Dendritic cell treated with granulocyte-macrophage colony-stimulating factor and Interleukin-4, amounts not matched to agents 40 ng/mL and 50 ng/mL, for 4 days (primary cell): ENCODE measurements at regions not wholly inside any gene's neighbourhood (a gene's known extent, or its start where the extent isn't known, plus 50 kb on each side); places are given as distances from the start of the nearest gene placed in this dataset.
"Not testable (repeated sequence)": the region's sequence is repeated elsewhere in the genome, so short reads cannot be mapped to it uniquely, and the experiment has no call there.

Source experiments
- H3K27ac Mint-ChIP-seq: one replicate; pipeline ENCODE4 v1.8.0; 2022; ENCODE audit warnings: mild to moderate bottlenecking, mixed read lengths
- H3K27me3 Mint-ChIP-seq: one replicate; pipeline ENCODE4 v1.8.0; 2022; ENCODE audit warnings: mild to moderate bottlenecking, mixed read lengths
- H3K36me3 Mint-ChIP-seq: one replicate; pipeline ENCODE4 v1.8.0; 2022; ENCODE audit warnings: low read depth, mixed read lengths
- H3K4me1 Mint-ChIP-seq: one replicate; pipeline ENCODE4 v1.8.0; 2022; ENCODE audit warnings: low read depth, mixed read lengths
- H3K4me3 Mint-ChIP-seq: one replicate; pipeline ENCODE4 v1.8.0; 2022; ENCODE audit warnings: mild to moderate bottlenecking, moderate library complexity, mixed read lengths
- H3K9me3 Mint-ChIP-seq: one replicate; pipeline ENCODE4 v1.8.0; 2022; ENCODE audit warnings: mixed read lengths
- intact Hi-C: fragments of 100-400 bp; cut with micrococcal nuclease; formaldehyde crosslinking; loops from one replicate; pipeline ENCODE4 v1.15.0; 2022

- no peaks in the 10 kb centered on the region for H3K36me3 Mint-ChIP-seq
- no peak overlapping the region for H3K27ac Mint-ChIP-seq
- no peak overlapping the region for H3K4me3 Mint-ChIP-seq
- H3K4me1 Mint-ChIP-seq, result peaks cover 18% of the 10 kb centered on the region
- peaks cover 11% of the 10 kb centered on the region for H3K9me3 Mint-ChIP-seq
- no peaks in the 10 kb centered on the region for H3K27me3 Mint-ChIP-seq
- intact Hi-C loops, result no loop called here
Observed at GRCh38 chr10:34028936-34029335, 694.5 kb upstream of the NRP1 start.

- Mint-ChIP-seq H3K27me3 (no peaks in the 10 kb centered on the region), H3K36me3 (no peaks in the 10 kb centered on the region), H3K9me3 (peaks cover 8% of the 10 kb centered on the region), H3K4me1 (no peaks in the 10 kb centered on the region), H3K4me3 (no peak overlapping the region), H3K27ac (no peak overlapping the region)
- intact Hi-C loops, result no loop called here
Observed at GRCh38 chr10:34024693-34025425, 690.4 kb upstream of the NRP1 start.

GRCh38 chr10:34024282-34024681 lies 689.8 kb upstream of the NRP1 start:
- intact Hi-C loops, result no loop called here
- no peaks in the 10 kb centered on the region for H3K4me1 Mint-ChIP-seq
- H3K4me3 Mint-ChIP-seq, result no peak overlapping the region
- H3K36me3 Mint-ChIP-seq, result no peaks in the 10 kb centered on the region
- no peak overlapping the region for H3K27ac Mint-ChIP-seq
- H3K27me3 Mint-ChIP-seq, result no peaks in the 10 kb centered on the region
- H3K9me3 Mint-ChIP-seq, result peaks cover 8% of the 10 kb centered on the region

GRCh38 chr10:34022195-34022594 lies 687.7 kb upstream of the NRP1 start:
- H3K27me3 Mint-ChIP-seq, result no peaks in the 10 kb centered on the region
- no peak overlapping the region for H3K27ac Mint-ChIP-seq
- H3K9me3 Mint-ChIP-seq, result peaks cover 8% of the 10 kb centered on the region
- peaks cover 6% of the 10 kb centered on the region for H3K4me1 Mint-ChIP-seq
- no peaks in the 10 kb centered on the region for H3K36me3 Mint-ChIP-seq
- H3K4me3 Mint-ChIP-seq, result no peak overlapping the region
- intact Hi-C loops, result no loop called here

GRCh38 chr10:34018784-34019183 lies 684.3 kb upstream of the NRP1 start:
- Mint-ChIP-seq H3K27ac (no peak overlapping the region), H3K9me3 (no peaks in the 10 kb centered on the region), H3K27me3 (no peaks in the 10 kb centered on the region), H3K4me3 (no peak overlapping the region), H3K36me3 (no peaks in the 10 kb centered on the region), H3K4me1 (peaks cover 6% of the 10 kb centered on the region)
- intact Hi-C loops, result no loop called here

GRCh38 chr10:34018129-34018528 lies 683.7 kb upstream of the NRP1 start:
- Mint-ChIP-seq H3K27ac (no peak overlapping the region), H3K36me3 (no peaks in the 10 kb centered on the region), H3K27me3 (no peaks in the 10 kb centered on the region), H3K4me3 (no peak overlapping the region), H3K4me1 (peaks cover 6% of the 10 kb centered on the region), H3K9me3 (no peaks in the 10 kb centered on the region)
- intact Hi-C loops, result no loop called here

GRCh38 chr10:34017281-34017680 lies 682.8 kb upstream of the NRP1 start:
- H3K4me1 Mint-ChIP-seq, result peaks cover 6% of the 10 kb centered on the region
- H3K4me3 Mint-ChIP-seq, result no peak overlapping the region
- H3K36me3 Mint-ChIP-seq, result no peaks in the 10 kb centered on the region
- intact Hi-C loops, result no loop called here
- H3K27ac Mint-ChIP-seq, result no peak overlapping the region
- H3K27me3 Mint-ChIP-seq, result no peaks in the 10 kb centered on the region
- no peaks in the 10 kb centered on the region for H3K9me3 Mint-ChIP-seq

- Mint-ChIP-seq H3K4me1 (peaks cover 6% of the 10 kb centered on the region), H3K27me3 (no peaks in the 10 kb centered on the region), H3K27ac (no peak overlapping the region), H3K4me3 (no peak overlapping the region), H3K9me3 (no peaks in the 10 kb centered on the region), H3K36me3 (no peaks in the 10 kb centered on the region)
- intact Hi-C loops, result no loop called here
Observed at GRCh38 chr10:34016576-34016975, 682.1 kb upstream of the NRP1 start.

- no peak overlapping the region for H3K4me3 Mint-ChIP-seq
- no peaks in the 10 kb centered on the region for H3K36me3 Mint-ChIP-seq
- no peaks in the 10 kb centered on the region for H3K9me3 Mint-ChIP-seq
- H3K4me1 Mint-ChIP-seq, result peaks cover 12% of the 10 kb centered on the region
- intact Hi-C loops, result no loop called here
- H3K27me3 Mint-ChIP-seq, result peaks cover 1% of the 10 kb centered on the region
- H3K27ac Mint-ChIP-seq, result no peak overlapping the region
Observed at GRCh38 chr10:34015700-34016099, 681.2 kb upstream of the NRP1 start.

- H3K4me3 Mint-ChIP-seq, result no peak overlapping the region
- no peaks in the 10 kb centered on the region for H3K9me3 Mint-ChIP-seq
- intact Hi-C loops, result no loop called here
- no peak overlapping the region for H3K27ac Mint-ChIP-seq
- H3K36me3 Mint-ChIP-seq, result no peaks in the 10 kb centered on the region
- H3K4me1 Mint-ChIP-seq, result peaks cover 11% of the 10 kb centered on the region
- H3K27me3 Mint-ChIP-seq, result peaks cover 1% of the 10 kb centered on the region
Observed at GRCh38 chr10:34013235-34013634, 678.8 kb upstream of the NRP1 start.

GRCh38 chr10:34010891-34011290 lies 676.4 kb upstream of the NRP1 start:
- Mint-ChIP-seq H3K4me1 (peaks cover 8% of the 10 kb centered on the region), H3K9me3 (no peaks in the 10 kb centered on the region), H3K36me3 (no peaks in the 10 kb centered on the region), H3K27me3 (peaks cover 1% of the 10 kb centered on the region), H3K4me3 (no peak overlapping the region), H3K27ac (no peak overlapping the region)
- intact Hi-C loops, result no loop called here

- H3K36me3 Mint-ChIP-seq, H3K9me3 Mint-ChIP-seq, intact Hi-C loops, H3K27me3 Mint-ChIP-seq, H3K4me1 Mint-ChIP-seq, H3K27ac Mint-ChIP-seq, H3K4me3 Mint-ChIP-seq: not testable (repeated sequence)
Observed at GRCh38 chr10:34010228-34010627, 675.8 kb upstream of the NRP1 start.

GRCh38 chr10:34008656-34009055 lies 674.2 kb upstream of the NRP1 start:
- Mint-ChIP-seq H3K4me1 (peaks cover 8% of the 10 kb centered on the region), H3K4me3 (no peak overlapping the region), H3K27me3 (peaks cover 1% of the 10 kb centered on the region), H3K9me3 (no peaks in the 10 kb centered on the region), H3K36me3 (no peaks in the 10 kb centered on the region), H3K27ac (no peak overlapping the region)
- intact Hi-C loops, result no loop called here

- Mint-ChIP-seq H3K36me3 (no peaks in the 10 kb centered on the region), H3K9me3 (no peaks in the 10 kb centered on the region), H3K27ac (no peak overlapping the region), H3K4me3 (no peak overlapping the region), H3K4me1 (peaks cover 8% of the 10 kb centered on the region), H3K27me3 (peaks cover 1% of the 10 kb centered on the region)
- intact Hi-C loops, result no loop called here
Observed at GRCh38 chr10:34006471-34006870, 672.0 kb upstream of the NRP1 start.

GRCh38 chr10:34003561-34003960 lies 669.1 kb upstream of the NRP1 start:
- intact Hi-C loops, result no loop called here
- Mint-ChIP-seq H3K27me3 (no peaks in the 10 kb centered on the region), H3K27ac (no peak overlapping the region), H3K36me3 (no peaks in the 10 kb centered on the region), H3K4me1 (no peaks in the 10 kb centered on the region), H3K9me3 (no peaks in the 10 kb centered on the region), H3K4me3 (no peak overlapping the region)
